ENCODE measurements at regions not wholly inside any gene's neighbourhood (a gene's known extent, or its start where the extent isn't known, plus 50 kb on each side); places are given as distances from the start of the nearest gene placed in this dataset.

DNA sequence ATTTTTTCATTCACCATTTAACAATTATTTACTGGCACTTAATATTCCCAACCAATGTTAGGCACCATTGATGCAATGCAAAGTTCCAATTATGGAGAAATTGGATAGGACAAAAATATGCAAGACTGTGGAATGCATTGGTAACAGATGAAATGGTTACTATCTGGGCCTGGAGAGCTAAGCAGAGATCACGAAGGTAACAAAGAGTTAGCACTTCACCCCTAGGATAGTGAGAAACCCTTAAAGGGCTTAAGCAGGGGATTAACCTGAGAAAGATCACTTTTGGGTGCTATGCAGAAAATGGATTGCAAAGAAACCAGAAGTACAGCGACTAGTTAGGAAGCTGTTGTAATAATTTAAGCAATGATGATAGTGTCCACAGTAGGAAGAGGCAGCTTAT lies 129.6 kb upstream of the GPR149 start:
- Histone ChIP-seq H3K9me3 (ENCODE audit: control insufficient read depth, low read length) (no peaks in the 10 kb centered on the region), H3K9ac (ENCODE audit: low read length) (no peak overlapping the region)
- 77% methylated on average over 2 of the region's 2 CpGs for WGBS

DNA sequence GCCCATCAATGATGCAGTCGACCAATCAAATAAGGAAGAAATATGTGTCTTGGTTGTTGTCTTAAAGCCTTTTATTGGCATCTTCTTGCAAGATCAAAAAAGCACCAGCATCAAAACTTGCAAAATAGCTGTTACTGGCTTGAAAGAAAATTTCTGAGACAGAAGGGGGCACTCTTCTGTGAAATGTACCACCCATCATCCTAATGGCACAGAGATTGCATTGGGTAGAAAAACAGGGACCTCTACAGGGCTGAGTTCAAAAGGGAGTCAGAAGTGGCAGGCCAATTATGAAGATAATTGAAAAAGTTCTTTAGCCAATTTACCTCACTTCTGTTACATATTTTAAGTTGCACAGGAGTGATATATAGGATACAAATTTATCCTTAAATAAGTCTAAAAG lies 122.3 kb upstream of the GPR149 start:
- no peak overlapping the region for H2AFZ ChIP-seq (ENCODE audit: low read depth, low read length)
- no peaks in the 10 kb centered on the region for H3K79me1 ChIP-seq (replicated peaks; ENCODE audit: low read length, poor library complexity, severe bottlenecking)
- no peak overlapping the region for H3K18ac ChIP-seq (ENCODE audit: low read depth in 1 of 2, low read length in 2 of 2)
- no peak overlapping the region for H3K4me2 ChIP-seq (ENCODE audit: low read length, poor library complexity, severe bottlenecking)
- H3K4me3 ChIP-seq (ENCODE audit: insufficient read depth in 1 of 2, low read depth in 1 of 2, low read length in 2 of 2) = no peak overlapping the region
- WGBS = no CpG with 5 or more reads among the region's 1 CpG
- H3K27me3 ChIP-seq (ENCODE audit: control insufficient read depth in 1 of 2, insufficient read depth in 1 of 2, low read length in 2 of 2) = no peaks in the 10 kb centered on the region
- H2BK120ac ChIP-seq (ENCODE audit: low read depth, low read length) = no peak overlapping the region
- no peak overlapping the region for H3K9ac ChIP-seq (ENCODE audit: low read length)
- no peak overlapping the region for H4K8ac ChIP-seq (ENCODE audit: low read length)
- H2AK5ac ChIP-seq (ENCODE audit: low read length, severe bottlenecking) = no peak overlapping the region
- no peaks in the 10 kb centered on the region for H3K4me1 ChIP-seq (ENCODE audit: control insufficient read depth, insufficient read depth, low read depth, low read length)
- no peaks in the 10 kb centered on the region for H3K9me3 ChIP-seq (ENCODE audit: control insufficient read depth, low read length)
- no peak for DNase-seq
- H3K4ac ChIP-seq (ENCODE audit: low read depth in 1 of 2, low read length in 2 of 2) = no peak overlapping the region
- no peak overlapping the region for H2BK15ac ChIP-seq (ENCODE audit: low read depth, poor library complexity, severe bottlenecking)
- no peak overlapping the region for H3K23ac ChIP-seq (ENCODE audit: low read length in 2 of 2)
- H3K27ac ChIP-seq (ENCODE audit: low read length, poor library complexity, severe bottlenecking) = no peak overlapping the region
- H2BK12ac ChIP-seq (ENCODE audit: low read length in 2 of 2) = no peak overlapping the region
- H2BK5ac ChIP-seq (ENCODE audit: low read depth, low read length, poor library complexity, severe bottlenecking) = no peak overlapping the region
- no peak overlapping the region for H4K91ac ChIP-seq (ENCODE audit: low read length)
- no peak overlapping the region for H3K14ac ChIP-seq (ENCODE audit: low read length in 2 of 2)
- no peaks in the 10 kb centered on the region for H3K36me3 ChIP-seq (ENCODE audit: control insufficient read depth in 1 of 2, insufficient read depth in 2 of 2, low read depth in 1 of 2, low read length in 2 of 2)

More for the DNA sequence above, 129.6 kb upstream of the GPR149 start:
- no peak overlapping the region for H2AK5ac ChIP-seq (ENCODE audit: low read length, severe bottlenecking)
- H3K18ac ChIP-seq (ENCODE audit: low read depth in 1 of 2, low read length in 2 of 2) = no peak overlapping the region
- no peak overlapping the region for H2BK12ac ChIP-seq (ENCODE audit: low read length in 2 of 2)
- H2AFZ ChIP-seq (ENCODE audit: low read depth, low read length) = no peak overlapping the region
- no peak overlapping the region for H3K14ac ChIP-seq (ENCODE audit: low read length in 2 of 2)
- no peaks in the 10 kb centered on the region for H3K36me3 ChIP-seq (ENCODE audit: control insufficient read depth in 1 of 2, insufficient read depth in 2 of 2, low read depth in 1 of 2, low read length in 2 of 2)
- H3K23ac ChIP-seq (ENCODE audit: low read length in 2 of 2) = no peak overlapping the region
- no peak overlapping the region for H2BK15ac ChIP-seq (ENCODE audit: low read depth, poor library complexity, severe bottlenecking)
- H2BK5ac ChIP-seq (ENCODE audit: low read depth, low read length, poor library complexity, severe bottlenecking) = no peak overlapping the region
- H3K4me3 ChIP-seq (ENCODE audit: insufficient read depth in 1 of 2, low read depth in 1 of 2, low read length in 2 of 2) = no peak overlapping the region
- no peak overlapping the region for H3K4ac ChIP-seq (ENCODE audit: low read depth in 1 of 2, low read length in 2 of 2)
- H4K8ac ChIP-seq (ENCODE audit: low read length) = no peak overlapping the region
- H2BK120ac ChIP-seq (ENCODE audit: low read depth, low read length) = no peak overlapping the region
- no peak overlapping the region for H3K4me2 ChIP-seq (ENCODE audit: low read length, poor library complexity, severe bottlenecking)
- no peaks in the 10 kb centered on the region for H3K79me1 ChIP-seq (replicated peaks; ENCODE audit: low read length, poor library complexity, severe bottlenecking)
- H4K91ac ChIP-seq (ENCODE audit: low read length) = no peak overlapping the region
- DNase-seq = no peak
- H3K4me1 ChIP-seq (ENCODE audit: control insufficient read depth, insufficient read depth, low read depth, low read length) = no peaks in the 10 kb centered on the region
- H3K27ac ChIP-seq (ENCODE audit: low read length, poor library complexity, severe bottlenecking) = no peak overlapping the region
- no peaks in the 10 kb centered on the region for H3K27me3 ChIP-seq (ENCODE audit: control insufficient read depth in 1 of 2, insufficient read depth in 1 of 2, low read length in 2 of 2)

- Histone ChIP-seq H3K9ac (ENCODE audit: low read length) (no peak overlapping the region), H3K23ac (ENCODE audit: low read length in 2 of 2) (no peak overlapping the region), H2BK5ac (ENCODE audit: low read depth, low read length, poor library complexity, severe bottlenecking) (no peak overlapping the region), H3K4me3 (ENCODE audit: insufficient read depth in 1 of 2, low read depth in 1 of 2, low read length in 2 of 2) (no peak overlapping the region), H2BK12ac (ENCODE audit: low read length in 2 of 2) (no peak overlapping the region), H3K9me3 (ENCODE audit: control insufficient read depth, low read length) (no peaks in the 10 kb centered on the region), H3K4me1 (ENCODE audit: control insufficient read depth, insufficient read depth, low read depth, low read length) (no peaks in the 10 kb centered on the region), H2AK5ac (ENCODE audit: low read length, severe bottlenecking) (no peak overlapping the region), H3K4me2 (ENCODE audit: low read length, poor library complexity, severe bottlenecking) (no peak overlapping the region), H3K27me3 (ENCODE audit: control insufficient read depth in 1 of 2, insufficient read depth in 1 of 2, low read length in 2 of 2) (no peaks in the 10 kb centered on the region), H3K4ac (ENCODE audit: low read depth in 1 of 2, low read length in 2 of 2) (no peak overlapping the region), H2AFZ (ENCODE audit: low read depth, low read length) (no peak overlapping the region), H4K8ac (ENCODE audit: low read length) (no peak overlapping the region), H3K14ac (ENCODE audit: low read length in 2 of 2) (no peak overlapping the region), H3K18ac (ENCODE audit: low read depth in 1 of 2, low read length in 2 of 2) (no peak overlapping the region), H3K27ac (ENCODE audit: low read length, poor library complexity, severe bottlenecking) (no peak overlapping the region), H4K91ac (ENCODE audit: low read length) (no peak overlapping the region), H3K79me1 (replicated peaks; ENCODE audit: low read length, poor library complexity, severe bottlenecking) (no peaks in the 10 kb centered on the region), H3K36me3 (ENCODE audit: control insufficient read depth in 1 of 2, insufficient read depth in 2 of 2, low read depth in 1 of 2, low read length in 2 of 2) (no peaks in the 10 kb centered on the region), H2BK120ac (ENCODE audit: low read depth, low read length) (no peak overlapping the region), H2BK15ac (ENCODE audit: low read depth, poor library complexity, severe bottlenecking) (no peak overlapping the region)
- WGBS = 82% methylated on average over 3 of the region's 3 CpGs
- DNase-seq = no peak
Observed at GRCh38 chr3:154549391-154549790, 119.4 kb upstream of the GPR149 start.

- Histone ChIP-seq H4K8ac (ENCODE audit: low read length) (no peak overlapping the region), H3K14ac (ENCODE audit: low read length in 2 of 2) (no peak overlapping the region), H2BK15ac (ENCODE audit: low read depth, poor library complexity, severe bottlenecking) (no peak overlapping the region), H3K4me1 (ENCODE audit: control insufficient read depth, insufficient read depth, low read depth, low read length) (no peaks in the 10 kb centered on the region), H2BK5ac (ENCODE audit: low read depth, low read length, poor library complexity, severe bottlenecking) (no peak overlapping the region), H2AFZ (ENCODE audit: low read depth, low read length) (no peak overlapping the region), H3K27me3 (ENCODE audit: control insufficient read depth in 1 of 2, insufficient read depth in 1 of 2, low read length in 2 of 2) (no peaks in the 10 kb centered on the region), H3K4ac (ENCODE audit: low read depth in 1 of 2, low read length in 2 of 2) (no peak overlapping the region), H2BK12ac (ENCODE audit: low read length in 2 of 2) (no peak overlapping the region), H2AK5ac (ENCODE audit: low read length, severe bottlenecking) (no peak overlapping the region), H3K4me2 (ENCODE audit: low read length, poor library complexity, severe bottlenecking) (no peak overlapping the region), H4K91ac (ENCODE audit: low read length) (no peak overlapping the region), H3K18ac (ENCODE audit: low read depth in 1 of 2, low read length in 2 of 2) (no peak overlapping the region), H2BK120ac (ENCODE audit: low read depth, low read length) (no peak overlapping the region), H3K4me3 (ENCODE audit: insufficient read depth in 1 of 2, low read depth in 1 of 2, low read length in 2 of 2) (no peak overlapping the region), H3K23ac (ENCODE audit: low read length in 2 of 2) (no peak overlapping the region), H3K9me3 (ENCODE audit: control insufficient read depth, low read length) (no peaks in the 10 kb centered on the region), H3K36me3 (ENCODE audit: control insufficient read depth in 1 of 2, insufficient read depth in 2 of 2, low read depth in 1 of 2, low read length in 2 of 2) (no peaks in the 10 kb centered on the region), H3K27ac (ENCODE audit: low read length, poor library complexity, severe bottlenecking) (no peak overlapping the region), H3K79me1 (replicated peaks; ENCODE audit: low read length, poor library complexity, severe bottlenecking) (no peaks in the 10 kb centered on the region), H3K9ac (ENCODE audit: low read length) (no peak overlapping the region)
- no peak for DNase-seq
- 100% methylated on average over 1 of the region's 1 CpG for WGBS
Observed at GRCh38 chr3:154548341-154548740, 118.4 kb upstream of the GPR149 start.

Measured in mesenchymal stem cell (in vitro differentiated cells and primary cell).